Immature natural killer cell (primary cell): ENCODE measurements at regions not wholly inside any gene's neighbourhood (a gene's known extent, or its start where the extent isn't known, plus 50 kb on each side); places are given as distances from the start of the nearest gene placed in this dataset.

Experiments used
- DNase-seq, 3 donors: peaks; one replicate each; pipeline ENCODE4 v3.0.0; 2022; ENCODE audit warnings: mixed read lengths in 1 of 3
- H3K27ac Mint-ChIP-seq, 6 donors: one replicate each; pipeline ENCODE4 v1.8.0; 2020; ENCODE audit warnings: mixed read lengths in 6 of 6, mild to moderate bottlenecking in 5 of 6, inconsistent platforms in 4 of 6, moderate library complexity in 3 of 6
- H3K27me3 Mint-ChIP-seq, 3 donors: one replicate each; pipeline ENCODE4 v1.8.0; 2020 to 2021; ENCODE audit warnings: low read depth in 3 of 3, mild to moderate bottlenecking in 3 of 3, mixed read lengths in 3 of 3, moderate library complexity in 3 of 3, inconsistent platforms in 1 of 3
- H3K36me3 Mint-ChIP-seq, 3 donors: one replicate each; pipeline ENCODE4 v1.8.0; 2020; ENCODE audit warnings: mixed read lengths in 3 of 3, inconsistent platforms in 2 of 3, mild to moderate bottlenecking in 2 of 3
- H3K4me1 Mint-ChIP-seq, 2 donors: one replicate each; pipeline ENCODE4 v1.8.0; 2020; ENCODE audit warnings: inconsistent platforms in 2 of 2, mild to moderate bottlenecking in 2 of 2, mixed read lengths in 2 of 2, moderate library complexity in 1 of 2
- H3K4me3 Mint-ChIP-seq, 5 donors: one replicate each; pipeline ENCODE4 v1.8.0; 2020; ENCODE audit warnings: mild to moderate bottlenecking in 5 of 5, mixed read lengths in 5 of 5, inconsistent platforms in 3 of 5, moderate library complexity in 3 of 5
- H3K9me3 Mint-ChIP-seq, 6 donors: one replicate each; pipeline ENCODE4 v1.8.0; 2020; ENCODE audit warnings: mild to moderate bottlenecking in 6 of 6, mixed read lengths in 6 of 6, inconsistent platforms in 4 of 6, moderate library complexity in 3 of 6

DNA sequence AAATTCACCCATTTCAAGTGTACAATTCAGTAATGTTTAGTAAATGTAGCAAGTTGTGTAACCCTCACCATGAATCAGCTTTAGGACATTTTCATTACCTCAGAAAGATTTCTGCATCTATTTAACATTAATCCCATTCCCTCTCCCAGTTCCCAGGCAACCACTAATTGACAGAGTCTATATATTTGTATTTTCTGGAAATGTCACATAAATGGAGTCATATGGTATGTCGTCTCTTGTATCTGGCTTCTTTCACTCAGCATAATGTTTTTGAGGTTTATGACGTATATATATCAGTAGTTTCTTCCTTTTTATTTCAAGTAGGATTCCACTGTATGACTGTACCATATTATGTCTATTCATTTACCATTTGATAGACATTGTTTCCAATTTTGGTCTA lies 199.8 kb downstream of the CYB561 start:
- no peak for DNase-seq
- Mint-ChIP-seq H3K9me3 (no peaks in the 10 kb centered on the region), H3K4me1 (no peaks in the 10 kb centered on the region), H3K27me3 (peaks cover 0 to 2% (median 0%) of the 10 kb centered on the region in 3 donors), H3K4me3 (no peak overlapping the region), H3K27ac (no peak overlapping the region), H3K36me3 (peaks cover 10 to 20% (median 20%) of the 10 kb centered on the region in 3 donors)

DNA sequence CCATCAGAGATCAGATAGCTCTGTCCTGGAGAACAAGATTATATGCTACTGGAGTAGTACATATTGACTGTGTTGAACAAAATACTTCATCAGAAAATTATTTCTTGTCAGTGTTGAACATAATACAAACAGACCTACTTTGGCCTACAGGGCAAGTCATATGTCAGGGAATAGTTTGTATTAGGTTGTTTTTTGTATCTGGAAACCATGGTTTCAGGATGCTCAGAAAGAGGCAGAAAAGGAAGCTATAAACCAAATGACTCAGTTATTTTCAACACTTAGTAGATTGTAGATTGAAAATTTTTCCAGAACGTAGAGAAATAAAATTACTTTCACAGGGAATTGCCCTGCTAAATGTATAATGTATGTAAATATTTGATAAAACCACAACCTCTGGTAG lies 198.4 kb downstream of the CYB561 start:
- H3K27me3 Mint-ChIP-seq = peaks cover 0 to 3% (median 0%) of the 10 kb centered on the region in 3 donors
- H3K4me1 Mint-ChIP-seq = no peaks in the 10 kb centered on the region
- H3K9me3 Mint-ChIP-seq = no peaks in the 10 kb centered on the region
- H3K27ac Mint-ChIP-seq = no peak overlapping the region
- no peak overlapping the region for H3K4me3 Mint-ChIP-seq
- no peak for DNase-seq
- H3K36me3 Mint-ChIP-seq = peaks cover 8 to 20% (median 17%) of the 10 kb centered on the region in 3 donors

DNA sequence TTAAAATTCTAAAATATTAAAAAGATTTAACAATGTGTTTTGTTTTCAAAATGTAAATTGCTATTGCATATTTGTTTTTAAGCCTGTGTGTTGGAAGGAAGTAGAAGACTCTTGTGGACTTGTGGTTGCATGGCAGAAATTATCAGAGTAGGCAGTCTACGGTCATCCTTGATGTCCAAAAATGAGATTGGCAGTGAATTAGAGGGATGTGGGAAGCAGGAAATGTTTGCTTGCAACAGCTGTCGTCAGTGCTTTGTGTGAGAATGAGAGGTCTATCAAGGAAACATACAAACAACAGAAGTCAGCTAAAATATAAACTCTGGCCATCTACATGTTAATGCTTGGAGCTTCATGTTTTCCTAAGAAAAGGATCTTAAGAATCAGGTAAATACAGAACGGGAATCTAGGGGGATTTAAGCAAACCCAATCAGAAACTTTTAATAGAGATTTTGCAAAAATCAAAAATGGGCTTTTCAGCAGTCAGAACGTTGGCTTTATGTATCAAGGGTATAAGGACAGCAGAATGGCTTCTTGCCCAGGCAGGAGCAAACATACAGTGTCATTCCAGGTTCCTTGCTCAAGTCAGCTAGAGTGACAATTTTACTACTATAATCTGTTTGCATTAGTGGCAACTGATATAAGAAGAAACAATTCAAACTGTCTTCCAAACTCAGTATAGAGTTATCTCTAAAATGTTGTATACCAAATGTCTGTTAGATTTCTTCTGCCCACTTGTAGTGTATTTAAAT lies 196.7 kb downstream of the CYB561 start:
- no peaks in the 10 kb centered on the region for H3K9me3 Mint-ChIP-seq
- H3K27ac Mint-ChIP-seq = no peak overlapping the region
- H3K4me3 Mint-ChIP-seq = no peak overlapping the region
- H3K4me1 Mint-ChIP-seq = peaks cover 0 to 2% of the 10 kb centered on the region in 2 donors
- peaks cover 4 to 7% (median 7%) of the 10 kb centered on the region in 3 donors for H3K36me3 Mint-ChIP-seq
- H3K27me3 Mint-ChIP-seq = peaks cover 0 to 3% (median 0%) of the 10 kb centered on the region in 3 donors
- no peak for DNase-seq

DNA sequence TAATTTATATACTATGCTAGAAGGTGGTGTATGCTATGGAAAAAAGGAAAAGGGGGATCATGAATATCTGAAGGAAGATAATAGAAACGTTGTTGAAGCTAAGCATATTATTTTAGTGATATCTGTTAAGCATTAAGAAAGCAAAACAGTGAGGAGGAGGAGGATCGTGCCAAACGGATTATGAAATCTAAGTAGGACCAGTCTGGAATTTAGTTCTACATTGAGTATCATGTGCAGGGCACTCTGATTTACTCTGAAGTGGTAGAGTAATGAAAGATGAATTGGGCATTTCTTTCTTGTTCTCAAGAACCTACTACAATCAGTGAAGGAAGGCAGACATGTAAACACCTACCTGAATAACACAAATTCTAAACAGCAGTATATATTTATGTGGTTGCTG lies 195.3 kb downstream of the CYB561 start:
- no peak for DNase-seq
- peaks cover 0 to 4% (median 0%) of the 10 kb centered on the region in 3 donors for H3K36me3 Mint-ChIP-seq
- no peak overlapping the region for H3K27ac Mint-ChIP-seq
- H3K27me3 Mint-ChIP-seq = peaks cover 0 to 3% (median 0%) of the 10 kb centered on the region in 3 donors
- H3K4me1 Mint-ChIP-seq = peaks cover 0 to 2% of the 10 kb centered on the region in 2 donors
- H3K4me3 Mint-ChIP-seq = no peak overlapping the region
- peaks cover 0 to 3% (median 0%) of the 10 kb centered on the region in 6 donors for H3K9me3 Mint-ChIP-seq

GRCh38 chr17:63258785-63259184 lies 187.3 kb downstream of the CYB561 start:
- Mint-ChIP-seq H3K4me3 (no peak overlapping the region), H3K36me3 (peaks cover 5 to 11% (median 6%) of the 10 kb centered on the region in 3 donors), H3K9me3 (peaks cover 0 to 3% (median 0%) of the 10 kb centered on the region in 6 donors), H3K27ac (no peak overlapping the region), H3K4me1 (no peaks in the 10 kb centered on the region), H3K27me3 (peaks cover 0 to 1% (median 0%) of the 10 kb centered on the region in 3 donors)
- no peak for DNase-seq

GRCh38 chr17:63262751-63263476 lies 183.2 kb downstream of the CYB561 start:
- Mint-ChIP-seq H3K36me3 (no peaks in the 10 kb centered on the region), H3K27me3 (peaks cover 0 to 1% (median 0%) of the 10 kb centered on the region in 3 donors), H3K4me3 (no peak overlapping the region)

DNA sequence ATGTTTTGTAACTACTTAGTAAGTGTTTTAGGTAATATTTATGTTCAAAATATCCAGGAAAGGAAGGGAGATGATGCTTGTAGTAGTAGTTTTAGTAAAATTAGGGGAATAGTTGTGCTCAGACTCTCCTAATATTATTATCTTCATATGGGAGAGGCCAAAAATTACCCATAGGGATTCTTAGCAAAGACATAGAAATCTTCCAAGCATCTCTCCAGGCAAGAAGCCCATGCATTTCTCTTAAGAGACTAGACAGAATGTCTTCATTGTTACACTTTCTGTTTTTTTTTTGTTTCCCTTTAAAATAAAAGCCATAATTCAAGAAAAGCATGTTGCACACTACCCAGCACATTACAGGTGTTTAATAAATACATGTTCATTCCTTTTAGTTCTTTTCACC lies 180.6 kb downstream of the CYB561 start:
- H3K27me3 Mint-ChIP-seq = no peaks in the 10 kb centered on the region
- H3K9me3 Mint-ChIP-seq = no peaks in the 10 kb centered on the region
- DNase-seq = no peak

More at GRCh38 chr17:63262751-63263476, 183.2 kb downstream of the CYB561 start:
- no peak overlapping the region for H3K27ac Mint-ChIP-seq
- no peaks in the 10 kb centered on the region for H3K9me3 Mint-ChIP-seq
- H3K4me1 Mint-ChIP-seq = no peaks in the 10 kb centered on the region
- no peak for DNase-seq

DNA sequence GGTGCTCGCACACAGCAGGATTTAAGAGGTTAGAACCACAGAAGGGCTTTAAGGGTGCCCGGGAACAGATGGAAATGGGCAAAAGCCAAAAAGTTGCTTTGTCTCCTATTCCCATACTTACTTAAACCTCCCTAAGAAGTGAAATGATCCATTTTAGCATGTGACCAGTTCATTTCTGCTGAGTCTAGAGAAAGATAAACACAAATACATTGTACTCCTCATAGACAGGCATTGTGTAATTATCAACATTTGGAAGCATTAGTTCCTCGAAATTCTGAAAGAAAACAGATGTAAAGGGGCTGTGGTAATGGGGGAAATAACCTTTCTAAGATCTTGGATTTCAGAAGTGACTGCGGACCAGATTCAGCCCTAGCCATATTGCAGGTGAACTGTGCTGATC lies 178.3 kb downstream of the CYB561 start:
- Mint-ChIP-seq H3K27me3 (peaks cover 0 to 1% (median 0%) of the 10 kb centered on the region in 3 donors), H3K36me3 (peaks cover 8 to 13% (median 13%) of the 10 kb centered on the region in 3 donors), H3K9me3 (no peaks in the 10 kb centered on the region), H3K4me3 (no peak overlapping the region), H3K4me1 (no peaks in the 10 kb centered on the region), H3K27ac (peak overlapping the region in 1 of 6 donors; percentile 8)
- DNase-seq = no peak

More for the DNA sequence above, 180.6 kb downstream of the CYB561 start:
- peaks cover 6 to 9% (median 8%) of the 10 kb centered on the region in 3 donors for H3K36me3 Mint-ChIP-seq
- H3K27ac Mint-ChIP-seq = no peak overlapping the region
- no peaks in the 10 kb centered on the region for H3K4me1 Mint-ChIP-seq
- H3K4me3 Mint-ChIP-seq = no peak overlapping the region

GRCh38 chr17:63268827-63269226 lies 177.3 kb downstream of the CYB561 start:
- H3K27ac Mint-ChIP-seq = no peak overlapping the region
- no peaks in the 10 kb centered on the region for H3K9me3 Mint-ChIP-seq
- H3K36me3 Mint-ChIP-seq = peaks cover 8 to 13% (median 13%) of the 10 kb centered on the region in 3 donors
- H3K4me3 Mint-ChIP-seq = no peak overlapping the region
- no peak for DNase-seq
- peaks cover 0 to 1% (median 0%) of the 10 kb centered on the region in 3 donors for H3K27me3 Mint-ChIP-seq
- no peaks in the 10 kb centered on the region for H3K4me1 Mint-ChIP-seq

- DNase-seq = no peak
- no peaks in the 10 kb centered on the region for H3K4me1 Mint-ChIP-seq
- peaks cover 8 to 13% (median 13%) of the 10 kb centered on the region in 3 donors for H3K36me3 Mint-ChIP-seq
- peaks cover 0 to 1% (median 0%) of the 10 kb centered on the region in 3 donors for H3K27me3 Mint-ChIP-seq
- H3K9me3 Mint-ChIP-seq = no peaks in the 10 kb centered on the region
- no peak overlapping the region for H3K4me3 Mint-ChIP-seq
- H3K27ac Mint-ChIP-seq = no peak overlapping the region
Observed at GRCh38 chr17:63270610-63271009, 175.5 kb downstream of the CYB561 start.

- no peak overlapping the region for H3K4me3 Mint-ChIP-seq
- DNase-seq = no peak
- peaks cover 2 to 13% (median 7%) of the 10 kb centered on the region in 3 donors for H3K36me3 Mint-ChIP-seq
- no peak overlapping the region for H3K27ac Mint-ChIP-seq
- no peaks in the 10 kb centered on the region for H3K4me1 Mint-ChIP-seq
- peaks cover 0 to 1% (median 0%) of the 10 kb centered on the region in 3 donors for H3K27me3 Mint-ChIP-seq
- no peaks in the 10 kb centered on the region for H3K9me3 Mint-ChIP-seq
Observed at GRCh38 chr17:63274146-63274545, 172.0 kb downstream of the CYB561 start.

DNA sequence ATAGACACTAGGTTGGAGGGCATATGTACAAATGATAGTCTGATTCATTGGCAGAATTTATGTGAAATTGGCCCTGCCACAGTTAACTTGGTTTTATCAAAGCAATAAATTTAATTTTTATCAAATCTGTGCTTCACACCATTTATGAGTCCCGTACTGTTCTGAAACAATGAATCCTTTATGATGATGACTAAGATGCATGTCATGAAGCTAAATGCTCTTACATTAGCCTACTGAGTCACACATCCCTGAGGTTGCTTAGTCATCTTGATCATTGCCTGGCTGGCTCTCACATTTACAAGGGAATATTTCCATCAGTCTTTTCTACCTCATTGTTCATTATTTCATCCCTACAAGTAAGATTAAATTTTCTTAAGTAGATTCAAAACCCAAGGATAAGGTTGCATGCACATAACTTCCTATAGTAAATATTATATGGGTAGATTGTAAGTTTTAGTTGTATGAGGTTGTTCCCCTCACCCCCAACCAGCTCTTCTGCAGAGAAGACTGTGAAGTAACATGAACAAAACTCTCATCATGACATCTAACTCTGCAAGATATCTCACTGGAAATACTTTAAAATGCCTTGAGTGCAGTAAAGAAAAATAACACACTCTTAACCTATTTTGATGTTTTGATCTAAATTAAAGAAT lies 170.7 kb downstream of the CYB561 start:
- Mint-ChIP-seq H3K4me1 (no peaks in the 10 kb centered on the region), H3K9me3 (no peaks in the 10 kb centered on the region), H3K4me3 (no peak overlapping the region), H3K27me3 (peaks cover 0 to 1% (median 0%) of the 10 kb centered on the region in 3 donors), H3K27ac (no peak overlapping the region), H3K36me3 (peaks cover 0 to 11% (median 4%) of the 10 kb centered on the region in 3 donors)
- no peak for DNase-seq

- H3K36me3 Mint-ChIP-seq = peaks cover 0 to 7% (median 0%) of the 10 kb centered on the region in 3 donors
- H3K4me3 Mint-ChIP-seq = no peak overlapping the region
- DNase-seq = no peak
- no peaks in the 10 kb centered on the region for H3K9me3 Mint-ChIP-seq
- H3K27me3 Mint-ChIP-seq = no peaks in the 10 kb centered on the region
- no peak overlapping the region for H3K27ac Mint-ChIP-seq
- no peaks in the 10 kb centered on the region for H3K4me1 Mint-ChIP-seq
Observed at GRCh38 chr17:63275971-63276745, 169.9 kb downstream of the CYB561 start.
